LoVo (cell line): ENCODE measurements at regions not wholly inside any gene's neighbourhood (a gene's known extent, or its start where the extent isn't known, plus 50 kb on each side); places are given as distances from the start of the nearest gene placed in this dataset.

Experiments used
- DNase-seq: peaks from one replicate; pipeline ENCODE4 v3.0.0-alpha.2; 2016; ENCODE audit warnings: low spot score

DNA sequence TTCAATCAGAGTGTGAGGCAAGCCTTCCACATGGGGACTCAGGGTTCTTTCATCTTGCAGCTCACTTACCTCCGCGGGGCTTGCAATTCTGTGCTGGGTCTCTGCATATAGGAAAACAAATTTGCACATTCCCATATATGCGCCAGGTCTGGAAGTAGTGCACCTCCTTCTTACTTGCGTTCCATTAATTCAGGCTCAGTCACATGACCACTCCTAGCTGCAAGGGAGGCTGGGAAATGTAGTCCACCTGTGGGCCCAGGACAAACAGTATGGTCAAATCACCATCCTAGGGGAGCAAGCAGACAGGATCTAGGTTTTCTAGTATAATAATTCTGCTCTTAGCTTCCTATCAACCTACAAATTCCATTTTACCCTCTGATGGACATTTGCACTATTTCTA lies 160.4 kb downstream of the AACS start:
- DNase-seq, result no peak

DNA sequence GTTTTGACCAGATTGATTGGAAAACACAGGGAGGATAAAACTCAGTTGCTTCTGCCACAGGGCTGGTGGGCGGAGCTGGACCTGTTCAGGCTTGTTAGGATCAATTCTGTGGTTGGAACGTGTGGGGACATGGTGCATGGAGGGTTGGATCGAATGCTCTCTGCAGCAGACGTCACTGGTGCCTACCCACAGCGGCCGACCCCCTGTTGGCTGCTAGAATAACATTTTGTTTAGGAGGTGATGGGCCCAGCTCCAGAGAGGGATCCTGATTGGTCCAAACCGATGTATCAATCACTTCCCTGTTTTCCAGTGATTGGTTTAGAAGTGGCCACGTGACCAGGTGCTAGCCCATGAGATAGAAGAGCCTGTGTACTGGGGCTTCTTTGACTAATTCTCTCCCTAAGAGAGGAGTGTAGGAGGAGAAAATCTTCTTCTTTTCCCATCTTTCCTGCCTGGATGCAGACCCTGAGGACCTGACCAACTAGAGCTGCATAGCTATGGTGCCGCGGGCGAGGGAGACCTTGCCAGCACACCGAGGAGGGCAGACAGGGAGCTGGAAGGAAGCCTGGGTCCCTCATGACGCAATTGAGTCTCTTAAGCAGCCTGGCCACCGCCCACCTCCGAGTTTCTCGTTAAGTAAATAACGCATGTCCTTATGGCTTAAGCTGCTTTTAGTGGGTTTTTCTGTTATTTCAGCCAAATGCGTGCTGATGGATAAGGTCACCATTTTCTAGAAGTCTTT lies 163.5 kb downstream of the AACS start:
- no peak for DNase-seq

- DNase-seq, result no peak
Measured at GRCh38 chr12:125229878-125230530, 164.8 kb downstream of the AACS start.

DNA sequence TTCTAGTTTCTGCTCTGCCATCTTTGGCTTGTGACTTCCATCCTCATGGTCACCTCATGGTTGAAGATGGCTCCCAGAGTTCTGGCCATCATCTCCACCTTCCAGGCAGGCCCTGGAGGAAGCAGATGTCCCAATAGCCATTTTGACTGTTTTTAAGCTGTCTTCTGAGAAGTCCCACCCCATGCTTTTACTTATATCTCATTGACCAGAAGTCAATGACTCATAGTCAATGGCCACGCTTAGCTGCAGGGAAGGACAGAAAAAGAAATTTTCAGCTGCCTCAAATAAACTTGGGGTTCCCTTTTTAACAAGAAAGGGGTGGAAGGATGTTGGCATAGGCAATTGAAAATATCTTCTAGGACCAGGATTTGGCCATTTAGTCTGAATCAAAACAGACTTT lies 168.1 kb downstream of the AACS start:
- DNase-seq, result no peak

DNA sequence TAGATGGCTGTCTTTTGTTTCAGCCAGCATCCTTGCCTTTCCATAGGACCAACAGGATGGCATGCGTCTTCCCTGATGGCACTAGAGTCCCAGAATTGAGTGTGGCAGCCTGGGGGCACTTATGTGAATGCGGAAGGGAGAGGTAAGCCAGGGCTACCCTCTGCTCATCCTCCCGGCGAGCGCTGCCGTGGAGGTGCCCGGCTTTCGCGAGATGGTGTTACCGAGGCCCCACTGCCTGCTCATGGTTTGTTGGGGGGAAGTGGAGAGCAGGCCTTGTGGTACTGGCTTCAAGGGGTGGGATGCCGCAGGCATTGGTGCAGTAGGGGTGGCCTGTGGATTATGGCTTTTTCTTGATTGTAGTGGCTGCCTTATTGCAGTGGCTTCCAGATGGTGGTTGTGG lies 174.3 kb downstream of the AACS start:
- DNase-seq, result no peak

GRCh38 chr12:125240717-125241116 lies 175.5 kb downstream of the AACS start:
- no peak for DNase-seq

DNA sequence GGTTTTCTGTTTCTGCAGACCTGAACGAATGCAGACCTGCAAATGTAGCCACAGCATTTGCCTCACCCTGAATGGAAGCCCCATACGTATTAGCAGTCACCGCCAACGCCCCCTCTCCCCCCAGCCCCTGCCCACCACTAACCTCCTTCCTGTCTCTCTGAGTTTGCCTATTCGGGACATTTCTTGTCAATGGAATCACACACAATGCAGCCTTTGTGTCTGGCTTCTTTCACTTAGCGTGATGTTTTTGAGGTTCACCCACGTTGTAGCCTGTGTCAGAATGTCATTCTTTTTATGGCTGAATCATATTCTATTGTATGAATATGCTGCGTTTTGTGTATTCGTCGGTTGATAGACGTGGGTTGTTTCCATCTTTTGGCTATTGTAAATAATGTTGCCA lies 178.6 kb downstream of the AACS start:
- no peak for DNase-seq

DNA sequence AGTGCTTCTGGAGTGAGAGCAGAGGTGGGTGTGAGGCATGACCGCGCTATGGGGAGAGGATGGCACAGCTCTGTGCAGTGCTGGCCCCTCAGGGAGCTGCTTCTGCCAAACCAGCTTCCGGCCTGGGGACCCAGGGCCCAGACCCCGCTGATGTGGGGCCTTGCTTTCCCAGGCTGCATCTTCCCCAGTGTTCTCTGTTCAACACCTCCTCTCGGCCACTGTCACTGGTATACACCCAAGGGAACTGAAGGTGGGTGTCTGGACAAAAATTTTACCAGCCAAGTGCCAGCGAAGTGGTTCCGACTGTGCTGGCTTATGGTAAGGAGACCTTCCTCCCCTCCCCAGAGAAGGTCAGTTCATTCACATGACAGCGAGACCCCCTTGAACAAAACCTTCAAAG lies 179.1 kb downstream of the AACS start:
- no peak for DNase-seq

DNA sequence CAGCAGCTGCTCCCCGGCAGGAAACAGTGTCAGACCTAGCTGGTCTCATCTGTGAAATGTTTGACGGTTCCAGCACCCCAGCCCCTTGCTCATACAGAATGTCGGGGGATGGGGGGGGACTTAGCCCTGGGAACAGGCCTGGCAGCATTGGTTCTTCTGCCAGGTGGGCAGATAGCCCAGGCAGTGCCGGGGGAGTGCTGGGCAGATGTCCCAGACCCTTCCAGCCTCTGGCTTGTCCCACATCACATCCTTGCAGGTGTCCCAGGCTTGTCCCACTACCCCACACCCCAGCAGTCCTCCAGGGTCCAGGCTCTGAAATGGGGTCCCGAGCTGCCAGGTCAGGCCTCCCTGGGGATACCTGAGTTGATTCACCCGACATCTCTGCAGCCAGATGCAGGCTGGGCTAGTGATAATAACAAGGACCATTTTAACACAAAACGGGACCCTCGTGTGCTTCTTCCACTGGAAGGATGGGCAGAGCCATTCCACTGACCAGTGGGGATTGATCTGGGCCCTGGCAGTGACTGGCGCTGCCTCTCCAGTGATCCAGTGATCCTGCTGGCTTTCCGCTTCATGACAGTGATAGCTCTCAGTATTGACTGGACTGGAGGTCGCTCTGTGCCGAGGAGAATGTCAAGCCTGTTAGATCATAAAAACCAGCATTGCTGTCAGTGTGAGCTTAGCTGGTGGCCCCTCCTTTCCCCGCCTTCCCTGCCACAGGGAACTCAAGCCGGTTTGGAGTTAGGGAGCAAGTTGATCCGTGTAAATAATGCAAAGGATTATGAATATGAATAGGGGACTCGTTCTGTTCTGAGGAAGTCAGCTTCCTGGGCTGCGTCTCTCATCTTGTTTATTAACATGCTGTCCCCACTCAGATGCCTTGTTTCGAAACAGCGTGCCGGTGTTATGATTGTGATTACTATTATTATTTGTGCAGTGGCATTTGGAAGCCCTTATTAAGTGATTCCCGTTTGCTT lies 180.6 kb downstream of the AACS start:
- DNase-seq, result no peak

DNA sequence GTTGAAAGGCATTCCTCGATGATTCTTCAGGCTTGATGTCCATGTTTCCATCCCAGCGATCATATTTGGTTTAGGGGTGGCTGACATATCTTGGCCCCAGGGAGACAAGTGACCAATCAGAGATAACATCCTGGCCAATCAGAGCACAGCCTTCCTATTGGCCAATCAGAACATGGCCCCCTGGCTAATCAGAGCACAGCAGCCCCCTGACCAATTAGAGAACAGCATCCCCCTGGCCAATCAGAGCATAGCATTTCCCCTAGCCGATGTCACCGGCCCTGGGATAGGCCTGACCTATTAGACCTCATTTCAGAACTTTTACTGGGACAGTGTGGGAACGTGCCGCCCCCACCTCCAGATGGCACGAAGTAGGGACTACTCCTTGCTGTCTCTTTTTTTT lies 182.2 kb downstream of the AACS start:
- no peak for DNase-seq

GRCh38 chr12:125249066-125249824 lies 184.0 kb downstream of the AACS start:
- DNase-seq, result no peak

DNA sequence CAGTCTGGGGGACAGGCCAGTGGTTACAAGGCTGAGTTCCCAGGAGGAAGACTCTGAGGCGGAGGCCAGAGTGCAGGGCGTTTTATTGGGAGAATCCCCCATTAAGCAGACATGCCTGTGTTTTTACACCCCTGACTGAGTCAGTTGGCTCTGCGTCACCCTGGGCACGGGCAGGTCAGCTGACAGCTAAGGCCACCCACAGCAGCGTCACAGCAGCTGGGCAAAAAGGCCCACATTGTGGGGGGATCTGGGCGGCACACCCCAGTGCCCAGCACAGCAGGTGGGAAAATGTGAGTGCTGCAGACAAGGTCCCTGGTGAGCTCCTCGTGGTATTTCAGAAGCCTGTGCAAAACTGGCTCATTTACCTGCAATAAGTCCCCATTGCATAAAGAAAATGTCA lies 184.7 kb downstream of the AACS start:
- no peak for DNase-seq

DNA sequence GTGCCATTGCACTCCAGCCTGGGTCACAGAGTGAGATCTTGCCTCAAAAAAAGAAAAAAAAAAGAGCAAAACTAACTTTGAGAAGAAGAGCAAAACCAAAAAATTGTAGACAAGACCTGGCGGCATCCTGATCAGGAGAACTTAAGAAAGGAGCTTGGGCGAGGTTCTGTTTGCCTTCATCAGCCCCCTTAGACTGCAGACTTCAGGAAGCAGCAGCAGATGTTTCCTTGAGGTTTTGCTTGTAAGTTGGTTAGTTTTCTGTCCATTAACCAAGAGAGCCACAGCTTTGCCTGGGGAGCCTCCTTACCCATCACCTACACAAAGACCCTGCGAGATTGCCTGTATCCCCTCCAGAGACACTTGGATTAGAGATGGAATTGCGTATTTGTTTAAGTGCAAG lies 189.0 kb downstream of the AACS start:
- DNase-seq, result no peak

- no peak for DNase-seq
Measured at GRCh38 chr12:125254856-125255255, 189.6 kb downstream of the AACS start.

- DNase-seq, result no peak
Measured at GRCh38 chr12:125255935-125256633, 190.8 kb downstream of the AACS start.

- DNase-seq, result no peak
Measured at GRCh38 chr12:125256634-125256936, 191.3 kb downstream of the AACS start.

DNA sequence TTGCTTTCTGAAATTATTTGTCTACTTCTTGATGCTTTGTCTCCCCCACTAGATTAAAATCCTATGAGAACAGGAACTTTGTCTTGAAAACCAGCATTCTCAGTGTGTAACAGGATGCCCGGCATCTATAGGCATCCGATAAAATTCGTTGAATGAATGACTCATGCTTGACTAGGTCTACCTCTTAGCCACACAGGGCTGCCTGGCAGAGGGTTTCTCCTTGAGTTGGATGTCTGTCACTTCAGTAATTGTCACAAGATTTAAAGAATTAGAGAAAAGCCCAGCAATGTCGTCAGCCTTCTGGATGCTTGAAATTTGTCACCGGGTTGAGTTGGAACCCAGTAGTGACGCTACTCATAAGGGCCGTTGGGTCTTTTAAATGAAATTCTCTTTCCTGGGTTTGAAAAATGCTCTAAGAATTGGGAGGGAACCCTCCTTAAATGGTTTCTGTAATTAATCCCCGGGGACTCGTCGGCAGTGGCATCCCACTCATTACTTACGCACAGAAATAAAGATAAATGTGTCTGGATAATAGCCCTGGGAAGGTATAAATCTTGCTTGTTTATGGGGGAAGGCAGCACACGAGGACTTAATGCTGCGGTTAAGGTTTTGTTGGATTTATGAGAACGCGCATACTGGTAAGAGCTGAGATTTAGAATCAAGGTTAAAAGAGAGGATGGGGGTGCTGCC lies 194.1 kb downstream of the AACS start:
- no peak for DNase-seq

DNA sequence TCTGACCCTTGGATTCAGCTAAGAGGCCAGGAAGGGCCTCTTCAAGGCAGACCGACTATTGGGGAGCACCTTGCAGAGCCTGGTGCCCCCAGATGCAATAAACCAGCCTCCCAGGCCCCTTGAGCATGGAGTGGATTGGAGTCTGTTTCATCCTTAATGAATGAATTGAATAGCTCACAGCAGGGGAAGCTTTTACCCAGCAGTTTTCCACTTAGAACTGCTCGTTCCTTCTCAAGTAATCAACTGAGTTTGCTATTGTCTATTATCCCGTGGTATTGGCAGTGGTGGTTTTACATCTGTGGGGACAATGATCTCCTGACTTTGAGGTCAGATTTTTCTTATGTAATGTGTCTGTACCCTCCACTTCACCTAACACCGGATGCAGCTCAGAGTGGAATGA lies 197.6 kb downstream of the AACS start:
- no peak for DNase-seq

DNA sequence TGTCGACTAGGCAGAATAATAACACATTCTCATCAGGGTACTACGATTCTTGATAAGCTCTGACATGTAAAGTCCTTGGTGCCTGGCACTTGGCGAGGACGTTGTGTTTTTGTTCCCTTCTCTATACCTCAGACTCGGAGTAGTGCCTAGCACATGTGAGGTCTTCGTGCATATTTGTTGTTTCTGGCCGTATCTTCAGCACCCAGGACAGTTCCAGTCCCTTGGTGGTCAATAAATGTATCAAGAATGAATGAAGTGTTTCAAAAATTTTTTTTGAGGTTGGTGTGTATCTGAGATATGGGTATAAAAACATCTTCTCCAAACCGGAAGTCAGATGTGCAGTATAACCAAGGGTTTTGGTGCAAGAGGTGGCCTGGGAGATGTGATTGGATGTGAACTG lies 198.2 kb downstream of the AACS start:
- no peak for DNase-seq

- DNase-seq, result no peak
Measured at GRCh38 chr12:125267114-125267513, 201.9 kb downstream of the AACS start.

GRCh38 chr12:125269276-125269675 lies 204.0 kb downstream of the AACS start:
- no peak for DNase-seq
